ENCODE measurements at regions not wholly inside any gene's neighbourhood (a gene's known extent, or its start where the extent isn't known, plus 50 kb on each side); places are given as distances from the start of the nearest gene placed in this dataset.
A peak's percentile ranks its signal among the peaks of the same experiment; 100 is the strongest.
"Not testable (repeated sequence)": the region's sequence is repeated elsewhere in the genome, so short reads cannot be mapped to it uniquely, and the experiment has no call there.

DNA sequence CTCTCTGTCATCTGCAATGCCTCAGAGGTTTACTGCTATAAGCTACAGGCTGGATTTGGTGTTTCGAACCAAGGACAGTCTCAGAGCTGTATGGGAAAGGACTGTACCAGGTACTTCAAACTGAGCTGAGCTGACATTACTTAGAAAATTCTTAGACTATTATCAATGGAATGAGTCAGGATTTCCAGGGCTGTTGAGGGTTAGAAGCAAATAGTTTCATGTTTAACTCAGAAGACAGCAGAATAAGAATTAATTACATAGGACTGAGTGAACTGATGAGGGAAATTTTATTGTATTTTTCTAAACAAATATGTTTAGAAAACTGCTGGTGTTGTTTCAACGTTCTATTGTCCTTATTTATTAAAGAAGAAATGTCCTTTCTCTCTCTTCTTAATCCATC, 74.3 kb upstream of the CAPZB start:
- H3K4me2 ChIP-seq (ENCODE audit: insufficient read depth, low read length) = no peak overlapping the region
- no peaks in the 10 kb centered on the region for H3K36me3 ChIP-seq (ENCODE audit: insufficient read depth, low read length)
- H3K27ac ChIP-seq (ENCODE audit: low read depth, low read length) = no peak overlapping the region
- TF ChIP-seq, protein P1, sequence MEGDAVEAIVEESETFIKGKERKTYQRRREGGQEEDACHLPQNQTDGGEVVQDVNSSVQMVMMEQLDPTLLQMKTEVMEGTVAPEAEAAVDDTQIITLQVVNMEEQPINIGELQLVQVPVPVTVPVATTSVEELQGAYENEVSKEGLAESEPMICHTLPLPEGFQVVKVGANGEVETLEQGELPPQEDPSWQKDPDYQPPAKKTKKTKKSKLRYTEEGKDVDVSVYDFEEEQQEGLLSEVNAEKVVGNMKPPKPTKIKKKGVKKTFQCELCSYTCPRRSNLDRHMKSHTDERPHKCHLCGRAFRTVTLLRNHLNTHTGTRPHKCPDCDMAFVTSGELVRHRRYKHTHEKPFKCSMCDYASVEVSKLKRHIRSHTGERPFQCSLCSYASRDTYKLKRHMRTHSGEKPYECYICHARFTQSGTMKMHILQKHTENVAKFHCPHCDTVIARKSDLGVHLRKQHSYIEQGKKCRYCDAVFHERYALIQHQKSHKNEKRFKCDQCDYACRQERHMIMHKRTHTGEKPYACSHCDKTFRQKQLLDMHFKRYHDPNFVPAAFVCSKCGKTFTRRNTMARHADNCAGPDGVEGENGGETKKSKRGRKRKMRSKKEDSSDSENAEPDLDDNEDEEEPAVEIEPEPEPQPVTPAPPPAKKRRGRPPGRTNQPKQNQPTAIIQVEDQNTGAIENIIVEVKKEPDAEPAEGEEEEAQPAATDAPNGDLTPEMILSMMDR (IDR thresholded peaks at IDR 0.05; ENCODE audit: extremely low read depth, low read depth, low read length) = no peak
- DNase-seq (ENCODE audit: insufficient read length, low spot score, missing footprints) = peak; percentile 66
- H3K27me3 ChIP-seq (ENCODE audit: insufficient read depth, low read length) = no peaks in the 10 kb centered on the region
- no peak overlapping the region for H3K4me3 ChIP-seq (ENCODE audit: insufficient read depth, low read length)
- H3K4me1 ChIP-seq (ENCODE audit: insufficient read depth, low read length) = peaks cover 23% of the 10 kb centered on the region
- no peaks in the 10 kb centered on the region for H4K20me1 ChIP-seq (ENCODE audit: insufficient read depth, low read length)
- H3K79me2 ChIP-seq (ENCODE audit: insufficient read depth, low read length) = no peaks in the 10 kb centered on the region
- no peak overlapping the region for H2AFZ ChIP-seq (ENCODE audit: low read length)
- H3K9me3 ChIP-seq (ENCODE audit: low read depth, low read length) = no peaks in the 10 kb centered on the region

DNA sequence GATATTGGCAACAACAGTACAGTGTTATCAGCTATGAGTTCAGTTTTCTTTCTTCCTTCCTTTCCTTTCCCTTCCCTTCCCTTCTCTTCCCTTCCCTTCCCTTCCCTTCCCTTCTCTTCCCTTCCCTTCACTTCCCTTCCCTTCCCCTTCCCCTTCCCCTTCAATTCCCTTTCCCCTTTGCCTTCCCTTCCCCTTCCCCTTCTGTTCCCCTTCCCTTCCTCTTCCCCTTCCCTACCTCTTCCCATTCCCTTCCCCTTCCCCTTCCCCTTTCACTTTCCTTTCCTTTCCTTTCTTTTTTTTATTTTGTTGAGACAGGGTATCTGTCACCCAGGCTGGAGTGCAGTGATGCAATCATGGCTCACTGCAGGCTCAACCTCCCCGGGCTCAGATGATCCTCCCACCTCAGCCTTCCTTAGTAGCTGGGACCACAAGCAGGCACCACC, 72.3 kb upstream of the CAPZB start:
- TF ChIP-seq, protein P1 (IDR thresholded peaks at IDR 0.05; ENCODE audit: extremely low read depth, low read depth, low read length) = no peak
- Histone ChIP-seq H3K27me3 (ENCODE audit: insufficient read depth, low read length) (no peaks in the 10 kb centered on the region), H2AFZ (ENCODE audit: low read length) (peak overlapping the region; percentile 72), H3K4me2 (ENCODE audit: insufficient read depth, low read length) (peak overlapping the region; percentile 39), H3K4me1 (ENCODE audit: insufficient read depth, low read length) (peaks cover 6% of the 10 kb centered on the region), H3K79me2 (ENCODE audit: insufficient read depth, low read length) (no peaks in the 10 kb centered on the region), H3K9me3 (ENCODE audit: low read depth, low read length) (no peaks in the 10 kb centered on the region), H3K27ac (ENCODE audit: low read depth, low read length) (no peak overlapping the region), H3K36me3 (ENCODE audit: insufficient read depth, low read length) (no peaks in the 10 kb centered on the region), H3K4me3 (ENCODE audit: insufficient read depth, low read length) (no peak overlapping the region), H4K20me1 (ENCODE audit: insufficient read depth, low read length) (no peaks in the 10 kb centered on the region)
- no peak for DNase-seq (ENCODE audit: insufficient read length, low spot score, missing footprints)

DNA sequence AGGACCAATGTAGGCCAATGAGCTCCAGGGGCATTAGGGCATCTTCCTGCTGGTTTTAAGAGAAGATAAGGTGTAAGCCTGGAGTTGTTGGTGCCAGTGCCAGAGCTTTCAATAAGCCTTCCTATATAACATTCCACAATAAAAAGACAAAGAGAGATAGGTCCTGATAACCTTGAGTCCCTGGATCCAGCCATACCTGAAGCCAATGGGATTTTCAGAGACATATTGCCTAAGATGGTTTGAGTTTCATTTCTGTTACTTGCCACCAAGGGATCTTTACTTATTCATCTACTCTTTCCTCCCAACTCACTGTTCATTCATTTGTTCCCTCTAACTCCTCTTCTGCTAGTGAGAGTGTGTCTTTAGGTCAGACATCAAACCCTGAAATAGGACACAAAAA, 68.8 kb upstream of the CAPZB start:
- no peaks in the 10 kb centered on the region for H4K20me1 ChIP-seq (ENCODE audit: insufficient read depth, low read length)
- H3K4me2 ChIP-seq (ENCODE audit: insufficient read depth, low read length) = no peak overlapping the region
- H3K27ac ChIP-seq (ENCODE audit: low read depth, low read length) = no peak overlapping the region
- no peaks in the 10 kb centered on the region for H3K79me2 ChIP-seq (ENCODE audit: insufficient read depth, low read length)
- TF ChIP-seq, protein P1 (IDR thresholded peaks at IDR 0.05; ENCODE audit: extremely low read depth, low read depth, low read length) = no peak
- H3K9me3 ChIP-seq (ENCODE audit: low read depth, low read length) = no peaks in the 10 kb centered on the region
- no peak overlapping the region for H3K4me3 ChIP-seq (ENCODE audit: insufficient read depth, low read length)
- H3K36me3 ChIP-seq (ENCODE audit: insufficient read depth, low read length) = no peaks in the 10 kb centered on the region
- no peak for DNase-seq (ENCODE audit: insufficient read length, low spot score, missing footprints)
- no peaks in the 10 kb centered on the region for H3K27me3 ChIP-seq (ENCODE audit: insufficient read depth, low read length)
- H3K4me1 ChIP-seq (ENCODE audit: insufficient read depth, low read length) = peaks cover 3% of the 10 kb centered on the region
- no peak overlapping the region for H2AFZ ChIP-seq (ENCODE audit: low read length)

DNA sequence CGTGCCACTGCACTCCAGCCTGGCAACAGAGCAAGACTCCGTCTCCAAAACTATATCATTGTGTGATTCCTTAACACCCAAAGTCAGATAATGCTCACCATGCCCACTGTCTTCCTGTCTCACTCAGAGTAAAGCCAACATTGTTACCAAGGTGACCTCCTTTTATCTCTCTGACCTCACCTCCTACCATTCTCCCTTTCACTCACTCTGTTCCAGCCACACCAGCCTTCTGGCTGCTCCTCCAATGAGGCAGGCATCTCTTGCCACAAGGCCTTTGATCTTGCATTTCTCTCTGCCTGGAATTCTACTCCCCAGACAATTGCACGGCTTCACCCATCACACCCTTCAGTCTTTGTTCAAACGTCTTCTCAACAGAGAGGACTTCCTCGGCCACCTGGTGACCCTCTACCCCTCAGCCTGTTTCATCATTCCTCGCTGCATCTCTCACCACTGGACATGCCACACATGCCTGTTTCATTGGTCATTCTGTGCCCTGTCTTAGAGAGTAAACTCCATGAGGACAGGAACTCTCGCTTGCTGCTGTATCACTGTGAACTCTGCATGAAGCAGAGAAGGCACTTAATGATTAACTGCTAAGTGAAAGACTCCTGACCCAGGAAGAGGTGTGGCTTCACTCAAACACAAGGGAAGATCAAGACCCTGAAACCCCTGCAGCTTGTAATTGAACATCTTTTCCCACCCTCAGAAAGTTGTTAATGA, 67.1 kb upstream of the CAPZB start:
- no peak for DNase-seq (ENCODE audit: insufficient read length, low spot score, missing footprints)
- Histone ChIP-seq H3K27me3 (ENCODE audit: insufficient read depth, low read length) (no peaks in the 10 kb centered on the region), H2AFZ (ENCODE audit: low read length) (no peak overlapping the region), H4K20me1 (ENCODE audit: insufficient read depth, low read length) (no peaks in the 10 kb centered on the region), H3K9me3 (ENCODE audit: low read depth, low read length) (no peaks in the 10 kb centered on the region), H3K79me2 (ENCODE audit: insufficient read depth, low read length) (no peaks in the 10 kb centered on the region), H3K4me2 (ENCODE audit: insufficient read depth, low read length) (no peak overlapping the region), H3K27ac (ENCODE audit: low read depth, low read length) (no peak overlapping the region), H3K4me1 (ENCODE audit: insufficient read depth, low read length) (peaks cover 2% of the 10 kb centered on the region), H3K36me3 (ENCODE audit: insufficient read depth, low read length) (no peaks in the 10 kb centered on the region), H3K4me3 (ENCODE audit: insufficient read depth, low read length) (no peak overlapping the region)
- TF ChIP-seq, protein P1 (IDR thresholded peaks at IDR 0.05; ENCODE audit: extremely low read depth, low read depth, low read length) = no peak

DNA sequence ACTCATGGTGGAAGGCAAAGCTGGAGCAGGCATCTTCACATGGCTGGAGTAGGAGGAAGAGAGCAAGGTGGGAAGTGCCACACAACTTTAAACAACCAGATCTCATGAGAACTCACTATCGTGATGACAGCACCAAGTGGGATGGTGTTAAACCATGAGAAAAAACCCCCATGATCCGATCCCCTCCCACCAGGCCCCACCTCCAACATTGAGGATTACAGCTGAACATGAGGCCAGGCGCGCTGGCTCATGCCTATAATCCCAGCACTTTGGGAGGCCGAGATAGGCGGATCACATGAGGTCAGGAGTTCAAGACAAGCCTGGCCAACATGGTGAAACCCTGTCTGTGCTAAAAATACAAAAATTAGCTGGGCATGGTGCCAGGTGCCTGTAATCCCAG, 66.5 kb upstream of the CAPZB start:
- H4K20me1 ChIP-seq (ENCODE audit: insufficient read depth, low read length); H3K4me1 ChIP-seq (ENCODE audit: insufficient read depth, low read length); H3K4me2 ChIP-seq (ENCODE audit: insufficient read depth, low read length); H3K79me2 ChIP-seq (ENCODE audit: insufficient read depth, low read length); DNase-seq (ENCODE audit: insufficient read length, low spot score, missing footprints); H3K27ac ChIP-seq (ENCODE audit: low read depth, low read length); H3K4me3 ChIP-seq (ENCODE audit: insufficient read depth, low read length); H3K27me3 ChIP-seq (ENCODE audit: insufficient read depth, low read length); H2AFZ ChIP-seq (ENCODE audit: low read length); H3K9me3 ChIP-seq (ENCODE audit: low read depth, low read length); H3K36me3 ChIP-seq (ENCODE audit: insufficient read depth, low read length): not testable (repeated sequence)

DNA sequence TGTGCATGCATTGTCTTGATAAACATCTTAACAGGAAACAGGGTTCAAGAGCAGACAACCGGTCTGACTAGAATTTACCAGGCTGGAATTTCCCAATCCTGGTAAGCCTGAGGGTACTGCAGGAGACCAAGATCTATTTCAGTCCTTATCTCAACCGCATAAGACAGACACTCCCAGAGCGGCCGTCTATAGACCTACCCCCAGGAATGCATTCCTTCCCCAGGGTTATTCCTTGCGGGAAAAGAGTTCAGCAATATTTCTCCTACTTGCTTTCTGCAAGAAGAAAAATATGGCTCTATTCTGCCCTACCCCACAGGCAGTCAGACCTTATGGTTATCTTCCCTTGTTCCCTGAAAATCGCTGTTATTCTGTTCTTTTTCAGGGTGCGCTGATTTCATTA, 65.1 kb upstream of the CAPZB start:
- H2AFZ ChIP-seq (ENCODE audit: low read length); H3K9me3 ChIP-seq (ENCODE audit: low read depth, low read length); H4K20me1 ChIP-seq (ENCODE audit: insufficient read depth, low read length); H3K27ac ChIP-seq (ENCODE audit: low read depth, low read length); H3K79me2 ChIP-seq (ENCODE audit: insufficient read depth, low read length); H3K4me1 ChIP-seq (ENCODE audit: insufficient read depth, low read length); H3K4me3 ChIP-seq (ENCODE audit: insufficient read depth, low read length); H3K36me3 ChIP-seq (ENCODE audit: insufficient read depth, low read length); DNase-seq (ENCODE audit: insufficient read length, low spot score, missing footprints); H3K4me2 ChIP-seq (ENCODE audit: insufficient read depth, low read length); H3K27me3 ChIP-seq (ENCODE audit: insufficient read depth, low read length): not testable (repeated sequence)

All from osteoblast (primary cell).